ENCODE measurements at regions not wholly inside any gene's neighbourhood (a gene's known extent, or its start where the extent isn't known, plus 50 kb on each side); places are given as distances from the start of the nearest gene placed in this dataset.

DNA sequence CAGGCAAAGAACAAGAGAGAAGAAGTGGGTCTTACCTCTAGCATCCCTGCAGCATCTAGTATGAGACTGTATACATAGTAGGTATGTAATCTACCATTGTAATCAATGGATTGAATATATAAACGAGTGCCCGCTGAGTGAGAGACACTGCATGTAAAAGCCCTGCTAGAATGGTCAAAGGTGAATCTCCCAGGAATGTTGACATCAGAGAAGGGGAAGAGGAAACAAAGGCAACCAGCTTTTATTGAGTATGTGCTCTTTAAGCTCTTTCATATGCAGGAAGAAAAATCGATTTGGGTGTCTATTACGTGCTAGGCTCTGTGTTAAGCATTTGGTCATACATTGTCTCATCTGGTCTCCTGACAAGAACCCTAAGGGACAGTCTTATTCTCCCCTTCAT is 91.9 kb upstream of the KLHL13 start:
- H3K36me3 ChIP-seq (replicated peaks in 1 of 2; ENCODE audit: control insufficient read depth in 1 of 2, insufficient read depth in 2 of 2, low read length in 2 of 2): no peaks in the 10 kb centered on the region
- 14% methylated on average over 4 of the region's 4 CpGs for WGBS (ENCODE audit: low lambda C conversion rate)
- no peaks in the 10 kb centered on the region for H3K79me2 ChIP-seq (ENCODE audit: insufficient read depth, low read length)
- TF ChIP-seq SOX6 (IDR thresholded peaks at IDR 0.05): no peak
- TF ChIP-seq SOX6 (CRISPR knock-in tag; IDR thresholded peaks at IDR 0.05): no peak
- TF ChIP-seq, protein P1, sequence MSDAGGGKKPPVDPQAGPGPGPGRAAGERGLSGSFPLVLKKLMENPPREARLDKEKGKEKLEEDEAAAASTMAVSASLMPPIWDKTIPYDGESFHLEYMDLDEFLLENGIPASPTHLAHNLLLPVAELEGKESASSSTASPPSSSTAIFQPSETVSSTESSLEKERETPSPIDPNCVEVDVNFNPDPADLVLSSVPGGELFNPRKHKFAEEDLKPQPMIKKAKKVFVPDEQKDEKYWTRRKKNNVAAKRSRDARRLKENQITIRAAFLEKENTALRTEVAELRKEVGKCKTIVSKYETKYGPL (CRISPR knock-in tag; IDR thresholded peaks at IDR 0.05): no peak
- no peak for TF ChIP-seq ZFP82 (CRISPR knock-in tag; IDR thresholded peaks at IDR 0.05; ENCODE audit: borderline replicate concordance)
- no peak for TF ChIP-seq FOXK1 (CRISPR knock-in tag; IDR thresholded peaks at IDR 0.05; ENCODE audit: borderline replicate concordance, low read depth)
- TF ChIP-seq MBNL3 (CRISPR knock-in tag; conservative IDR thresholded peaks at IDR 0.05): no peak
- TF ChIP-seq ZNF251 (CRISPR knock-in tag; IDR thresholded peaks at IDR 0.05): no peak
- no peak for TF ChIP-seq CBFB (CRISPR knock-in tag; IDR thresholded peaks at IDR 0.05)
- TF ChIP-seq MIXL1 (CRISPR knock-in tag; IDR thresholded peaks at IDR 0.05): no peak
- BruUV-seq (replicated peaks): no TSS peak
- H4K20me1 ChIP-seq (ENCODE audit: insufficient read depth, low read length): no peaks in the 10 kb centered on the region
- DNase-seq (ENCODE audit: low spot score) (no peak), ATAC-seq (no peak), FAIRE-seq (no peak)
- H3K27me3 ChIP-seq (ENCODE audit: control insufficient read depth in 1 of 2, insufficient read depth in 2 of 2, low read length in 2 of 2): no peaks in the 10 kb centered on the region
- H3K27ac ChIP-seq (ENCODE audit: extremely low read length, insufficient read depth, low read length): no peak overlapping the region
- no peak overlapping the region for H3K4me2 ChIP-seq (ENCODE audit: low read depth, low read length)
- intact Hi-C loops (cut with micrococcal nuclease; ENCODE audit: unreplicated experiment): no loop called here
- H3K4me1 ChIP-seq (ENCODE audit: insufficient read depth, low read length): no peaks in the 10 kb centered on the region
- H3K9ac ChIP-seq (ENCODE audit: insufficient read depth, low read depth, low read length): no peak overlapping the region
- H2AFZ ChIP-seq (ENCODE audit: low read length): no peak overlapping the region
- H3K9me3 ChIP-seq (ENCODE audit: low read length): no peaks in the 10 kb centered on the region
- CTCF ChIA-PET (ENCODE audit: low intra/inter-chr PET ratio, low total read pairs): no interaction called here
- POLR2A ChIA-PET: no interaction called here
- in situ Hi-C loops (cut with HindIII; ENCODE audit: extremely low pct_ligation_motif_present, low pct_unique_long_range_greater_than_20kb): no loop called here
- H3K4me3 ChIP-seq (replicated peaks in 1 of 3; ENCODE audit: insufficient read depth in 1 of 3, low read depth in 2 of 3, low read length in 3 of 3): no peak overlapping the region

All from HepG2 (cell line).